D721Med (cell line): ENCODE measurements at regions not wholly inside any gene's neighbourhood (a gene's known extent, or its start where the extent isn't known, plus 50 kb on each side); places are given as distances from the start of the nearest gene placed in this dataset.
A peak's percentile ranks its signal among the peaks of the same experiment; 100 is the strongest.

Experiments used
- DNase-seq: peaks from one replicate; pipeline ENCODE4 v3.0.0; 2011; ENCODE audit warnings: low spot score; ENCODE audit not compliant: insufficient read length
- FAIRE-seq: peaks from 2 replicates; lab custom pipeline; 2011; peaks lifted over from hg19 to GRCh38; lab: Jason Lieb, UNC
- CTCF ChIP-seq: IDR thresholded peaks from 2 replicates; pipeline ENCODE4 v1.5.1; 2012; ENCODE audit warnings: mild to moderate bottlenecking, control low read depth; ENCODE audit not compliant: insufficient read depth; ENCODE audit errors: missing control alignments

- TF ChIP-seq CTCF, result no peak
- FAIRE-seq (no peak), DNase-seq (no peak)
Observed at GRCh38 chr21:25426580-25426979, 180.7 kb downstream of the MRPL39 start.

GRCh38 chr21:25425156-25425555 is 182.1 kb downstream of the MRPL39 start:
- no peak for TF ChIP-seq CTCF
- FAIRE-seq, result no peak

GRCh38 chr21:25424634-25425033 is 182.6 kb downstream of the MRPL39 start:
- no peak for TF ChIP-seq CTCF
- DNase-seq, result no peak
- FAIRE-seq, result no peak

More at GRCh38 chr21:25425156-25425555, 182.1 kb downstream of the MRPL39 start:
- DNase-seq, result no peak

- FAIRE-seq, result no peak
- no peak for TF ChIP-seq CTCF
- DNase-seq, result no peak
Observed at GRCh38 chr21:25424048-25424447, 183.2 kb downstream of the MRPL39 start.

GRCh38 chr21:25422610-25423608 is 184.4 kb downstream of the MRPL39 start:
- DNase-seq, result no peak
- no peak for FAIRE-seq
- TF ChIP-seq CTCF, result no peak

- DNase-seq (no peak), FAIRE-seq (no peak)
- peak; percentile 52 for TF ChIP-seq CTCF
Observed at GRCh38 chr21:25421321-25422028, 185.8 kb downstream of the MRPL39 start.
